ENCODE measurements at regions not wholly inside any gene's neighbourhood (a gene's known extent, or its start where the extent isn't known, plus 50 kb on each side); places are given as distances from the start of the nearest gene placed in this dataset.

GRCh38 chr19:31995546-31995945 is 349.9 kb upstream of the ZNF507 start:
- Histone ChIP-seq H3K27ac (ENCODE audit: insufficient read depth, low read length) (no peak overlapping the region), H3K4me1 (ENCODE audit: control insufficient read depth, insufficient read depth, low read length) (no peaks in the 10 kb centered on the region), H2BK15ac (ENCODE audit: low read depth, low read length) (no peak overlapping the region), H4K8ac (ENCODE audit: low read depth in 2 of 2, low read length in 2 of 2) (no peak overlapping the region), H4K20me1 (ENCODE audit: insufficient read depth, low read length) (no peaks in the 10 kb centered on the region), H2AK5ac (ENCODE audit: low read depth, low read length) (no peak overlapping the region), H3K36me3 (ENCODE audit: control insufficient read depth, insufficient read depth, low read length) (no peaks in the 10 kb centered on the region), H3K79me1 (ENCODE audit: low read depth in 1 of 2, low read length in 2 of 2) (no peaks in the 10 kb centered on the region), H3K23ac (ENCODE audit: low read depth, low read length) (no peak overlapping the region), H2BK120ac (ENCODE audit: low read depth, low read length) (no peak overlapping the region), H3K4ac (ENCODE audit: low read depth, low read length) (no peak overlapping the region), H2AK9ac (replicated peaks; ENCODE audit: low read depth, low read length, poor library complexity) (no peak overlapping the region), H3K14ac (replicated peaks; ENCODE audit: low read depth, low read length) (no peak overlapping the region), H3K56ac (ENCODE audit: extremely low read depth, insufficient read depth, low read length) (no peak overlapping the region), H2BK5ac (ENCODE audit: low read depth, low read length, poor library complexity, severe bottlenecking) (no peak overlapping the region), H4K91ac (ENCODE audit: insufficient read depth, low read depth, low read length) (no peak overlapping the region), H2AFZ (replicated peaks; ENCODE audit: low read length, poor library complexity) (no peak overlapping the region), H3K9ac (ENCODE audit: low read depth, low read length) (no peak overlapping the region), H3K9me3 (ENCODE audit: control insufficient read depth, insufficient read depth, low read length) (no peaks in the 10 kb centered on the region), H2BK20ac (ENCODE audit: low read depth, low read length) (no peak overlapping the region), H3K4me2 (ENCODE audit: low read depth, low read length) (no peak overlapping the region), H4K5ac (ENCODE audit: low read depth, low read length) (no peak overlapping the region), H3K18ac (ENCODE audit: low read depth, low read length) (no peak overlapping the region), H3K4me3 (ENCODE audit: insufficient read depth, low read depth, low read length) (no peak overlapping the region), H3K27me3 (ENCODE audit: control insufficient read depth, insufficient read depth, low read length) (no peaks in the 10 kb centered on the region), H3K9me1 (ENCODE audit: insufficient read depth, low read length) (no peaks in the 10 kb centered on the region)
- dilution Hi-C loops (cut with HindIII; ENCODE audit: low sequenced_read_pairs, unreplicated experiment) (no loop called here), intact Hi-C loops (cut with micrococcal nuclease) (no loop called here), in situ Hi-C loops (cut with MboI; ENCODE audit: low sequenced_read_pairs) (no loop called here)
- TF ChIP-seq, protein P1, sequence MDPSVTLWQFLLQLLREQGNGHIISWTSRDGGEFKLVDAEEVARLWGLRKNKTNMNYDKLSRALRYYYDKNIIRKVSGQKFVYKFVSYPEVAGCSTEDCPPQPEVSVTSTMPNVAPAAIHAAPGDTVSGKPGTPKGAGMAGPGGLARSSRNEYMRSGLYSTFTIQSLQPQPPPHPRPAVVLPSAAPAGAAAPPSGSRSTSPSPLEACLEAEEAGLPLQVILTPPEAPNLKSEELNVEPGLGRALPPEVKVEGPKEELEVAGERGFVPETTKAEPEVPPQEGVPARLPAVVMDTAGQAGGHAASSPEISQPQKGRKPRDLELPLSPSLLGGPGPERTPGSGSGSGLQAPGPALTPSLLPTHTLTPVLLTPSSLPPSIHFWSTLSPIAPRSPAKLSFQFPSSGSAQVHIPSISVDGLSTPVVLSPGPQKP (IDR thresholded peaks at IDR 0.05; ENCODE audit: borderline replicate concordance, low read depth, low read length): no peak
- no peak for TF ChIP-seq CEBPB (IDR thresholded peaks at IDR 0.05; ENCODE audit: low read depth, low read length)
- BruUV-seq (replicated peaks): no TSS peak
- CTCF ChIA-PET: no interaction called here
- ATAC-seq (ENCODE audit: low read depth) (no peak), DNase-seq (no peak)
- POLR2A ChIA-PET (ENCODE audit: unreplicated experiment): interaction anchor here (0.7 kb wide), 1 partner anchor 1690 kb away, joined by 3 read pairs; no protein-coding TSS in a partner anchor

Data from IMR-90 (cell line).